GM12872 (cell line): ENCODE measurements at regions not wholly inside any gene's neighbourhood (a gene's known extent, or its start where the extent isn't known, plus 50 kb on each side); places are given as distances from the start of the nearest gene placed in this dataset.

ENCODE experiments used
- CTCF ChIP-seq: IDR thresholded peaks from 3 replicates; pipeline ENCODE4 v1.5.1; 2011; ENCODE audit warnings: low read depth, mild to moderate bottlenecking, low read length, moderate library complexity; ENCODE audit not compliant: insufficient read depth

GRCh38 chr10:128734161-128734560, 607.9 kb upstream of the MKI67 start:
- no peak for TF ChIP-seq CTCF

GRCh38 chr10:128734734-128735133, 608.5 kb upstream of the MKI67 start:
- TF ChIP-seq CTCF: no peak

GRCh38 chr10:128735996-128736395, 609.8 kb upstream of the MKI67 start:
- TF ChIP-seq CTCF: no peak

GRCh38 chr10:128738386-128738915, 612.2 kb upstream of the MKI67 start:
- no peak for TF ChIP-seq CTCF

GRCh38 chr10:128739930-128740329, 613.7 kb upstream of the MKI67 start:
- no peak for TF ChIP-seq CTCF

- no peak for TF ChIP-seq CTCF
These were observed 615.0 kb upstream of the MKI67 start for GRCh38 chr10:128741180-128741579.

- TF ChIP-seq CTCF: no peak
These were observed 615.5 kb upstream of the MKI67 start for GRCh38 chr10:128741680-128742079.
